AG04450 (cell line): ENCODE measurements at regions not wholly inside any gene's neighbourhood (a gene's known extent, or its start where the extent isn't known, plus 50 kb on each side); places are given as distances from the start of the nearest gene placed in this dataset.

ENCODE experiments used
- CTCF ChIA-PET: fragments of 300-600, 350-600 bp; formaldehyde crosslinking; extraction: SDS; loops from one replicate; lab custom pipeline; 2022; ENCODE audit warnings: antibody characterized with exemption, inconsistent platforms; lab: Charles Lee
- POLR2A ChIA-PET: fragments of 350-600 bp; formaldehyde crosslinking; extraction: SDS; loops from one replicate; lab custom pipeline; 2021; ENCODE audit warnings: antibody characterized with exemption, inconsistent platforms; lab: Yijun Ruan, JAX
- DNase-seq: peaks from one replicate; pipeline ENCODE4 v3.0.0-alpha.2; 2011; ENCODE audit warnings: low read depth, low spot score
- H3K27ac ChIP-seq: one replicate; pipeline ENCODE4 v1.5.1; 2012; ENCODE audit warnings: low read depth, low read length, control low read depth
- H3K27me3 ChIP-seq: one replicate; pipeline ENCODE4 v1.6.0; 2012; ENCODE audit warnings: low read length; ENCODE audit not compliant: control insufficient read depth, insufficient read depth
- H3K4me3 ChIP-seq: 2 replicates; pipeline ENCODE4 v1.5.1; 2011; ENCODE audit warnings: mild to moderate bottlenecking, low read depth, low read length, control low read depth
- H3K9me3 ChIP-seq: 2 replicates; pipeline ENCODE4 v1.5.1; 2012; ENCODE audit warnings: low read length; ENCODE audit not compliant: control insufficient read depth, insufficient read depth
- TF ChIP-seq, protein P1 (sequence below): IDR thresholded peaks from 2 replicates; pipeline ENCODE4 v1.5.1; 2011; ENCODE audit warnings: low read depth, low read length, control low read depth, inconsistent platforms

DNA sequence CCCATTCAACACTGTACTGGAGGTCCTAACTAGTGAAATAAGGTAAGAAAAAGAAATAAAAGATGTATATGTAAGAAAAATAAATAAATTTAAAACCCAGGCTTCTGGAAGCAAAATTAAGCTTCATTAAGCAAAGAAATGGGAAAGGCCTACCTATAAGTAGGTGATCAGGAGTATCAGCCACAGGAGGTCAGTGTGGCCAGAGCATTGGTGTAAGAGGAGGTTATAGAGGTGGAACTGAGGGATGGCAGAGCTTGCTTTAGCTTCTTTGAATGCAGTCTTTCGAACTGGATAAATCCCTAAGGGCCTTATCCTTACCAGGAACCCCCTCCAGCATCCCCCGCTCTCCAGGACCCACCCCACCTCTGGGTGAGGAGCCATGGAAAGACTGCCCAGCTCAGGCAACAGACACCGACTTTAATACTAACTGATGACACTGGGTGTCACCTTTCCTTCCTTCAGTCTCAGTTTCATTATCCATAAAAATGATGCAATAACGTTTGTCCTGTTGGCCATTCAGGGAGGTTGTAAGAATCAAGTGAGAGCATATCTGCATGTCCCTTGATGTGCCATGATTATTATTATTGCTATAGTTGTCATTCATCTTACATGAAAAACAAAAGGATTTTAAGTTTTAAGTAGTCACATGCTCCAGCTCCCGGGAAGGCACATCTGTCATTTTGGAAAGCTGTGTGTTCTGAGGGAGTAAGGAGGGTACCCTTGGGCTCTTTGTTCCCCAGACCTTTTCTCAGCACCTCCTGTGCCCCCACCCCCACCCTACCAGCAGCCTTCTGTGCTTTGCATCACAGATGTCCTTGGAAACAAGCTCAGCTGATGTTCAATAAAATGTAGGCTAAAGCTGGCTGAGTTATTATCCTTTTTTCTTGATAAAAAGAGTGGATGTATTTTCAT, 50.8 kb upstream of the CTNNA1 start:
- ChIA-PET POLR2A (no interaction called here), CTCF (no interaction called here)

DNA sequence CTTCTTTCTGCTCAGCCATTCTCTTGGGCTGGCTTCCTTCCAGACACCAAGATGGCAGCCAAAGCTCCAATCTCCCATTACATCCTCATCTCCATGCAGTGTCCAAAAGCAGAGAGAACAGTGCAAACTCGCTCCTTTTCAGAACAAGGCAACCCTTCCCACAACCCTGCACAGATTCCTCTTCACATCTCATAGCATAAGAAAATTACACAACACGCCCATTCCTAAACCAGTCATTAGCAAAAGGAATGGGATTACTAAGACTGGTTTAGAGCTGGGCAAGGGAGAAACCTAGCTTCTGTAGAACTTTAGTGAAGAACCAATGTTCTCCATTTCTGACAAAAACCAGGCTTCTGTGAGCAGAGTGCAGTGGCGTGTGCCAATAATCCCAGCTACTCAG, 51.5 kb upstream of the CTNNA1 start:
- Histone ChIP-seq H3K27ac (no peak overlapping the region), H3K27me3 (peaks cover 7% of the 10 kb centered on the region), H3K9me3 (no peaks in the 10 kb centered on the region), H3K4me3 (no peak overlapping the region)
- POLR2A ChIA-PET: no interaction called here
- CTCF ChIA-PET: no interaction called here
- DNase-seq: no peak
- TF ChIP-seq, protein P1, sequence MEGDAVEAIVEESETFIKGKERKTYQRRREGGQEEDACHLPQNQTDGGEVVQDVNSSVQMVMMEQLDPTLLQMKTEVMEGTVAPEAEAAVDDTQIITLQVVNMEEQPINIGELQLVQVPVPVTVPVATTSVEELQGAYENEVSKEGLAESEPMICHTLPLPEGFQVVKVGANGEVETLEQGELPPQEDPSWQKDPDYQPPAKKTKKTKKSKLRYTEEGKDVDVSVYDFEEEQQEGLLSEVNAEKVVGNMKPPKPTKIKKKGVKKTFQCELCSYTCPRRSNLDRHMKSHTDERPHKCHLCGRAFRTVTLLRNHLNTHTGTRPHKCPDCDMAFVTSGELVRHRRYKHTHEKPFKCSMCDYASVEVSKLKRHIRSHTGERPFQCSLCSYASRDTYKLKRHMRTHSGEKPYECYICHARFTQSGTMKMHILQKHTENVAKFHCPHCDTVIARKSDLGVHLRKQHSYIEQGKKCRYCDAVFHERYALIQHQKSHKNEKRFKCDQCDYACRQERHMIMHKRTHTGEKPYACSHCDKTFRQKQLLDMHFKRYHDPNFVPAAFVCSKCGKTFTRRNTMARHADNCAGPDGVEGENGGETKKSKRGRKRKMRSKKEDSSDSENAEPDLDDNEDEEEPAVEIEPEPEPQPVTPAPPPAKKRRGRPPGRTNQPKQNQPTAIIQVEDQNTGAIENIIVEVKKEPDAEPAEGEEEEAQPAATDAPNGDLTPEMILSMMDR: no peak

More for the DNA sequence above, 50.8 kb upstream of the CTNNA1 start:
- Histone ChIP-seq H3K9me3 (no peaks in the 10 kb centered on the region), H3K27ac (no peak overlapping the region), H3K27me3 (peaks cover 7% of the 10 kb centered on the region), H3K4me3 (no peak overlapping the region)
- TF ChIP-seq, protein P1: no peak
- DNase-seq: no peak

DNA sequence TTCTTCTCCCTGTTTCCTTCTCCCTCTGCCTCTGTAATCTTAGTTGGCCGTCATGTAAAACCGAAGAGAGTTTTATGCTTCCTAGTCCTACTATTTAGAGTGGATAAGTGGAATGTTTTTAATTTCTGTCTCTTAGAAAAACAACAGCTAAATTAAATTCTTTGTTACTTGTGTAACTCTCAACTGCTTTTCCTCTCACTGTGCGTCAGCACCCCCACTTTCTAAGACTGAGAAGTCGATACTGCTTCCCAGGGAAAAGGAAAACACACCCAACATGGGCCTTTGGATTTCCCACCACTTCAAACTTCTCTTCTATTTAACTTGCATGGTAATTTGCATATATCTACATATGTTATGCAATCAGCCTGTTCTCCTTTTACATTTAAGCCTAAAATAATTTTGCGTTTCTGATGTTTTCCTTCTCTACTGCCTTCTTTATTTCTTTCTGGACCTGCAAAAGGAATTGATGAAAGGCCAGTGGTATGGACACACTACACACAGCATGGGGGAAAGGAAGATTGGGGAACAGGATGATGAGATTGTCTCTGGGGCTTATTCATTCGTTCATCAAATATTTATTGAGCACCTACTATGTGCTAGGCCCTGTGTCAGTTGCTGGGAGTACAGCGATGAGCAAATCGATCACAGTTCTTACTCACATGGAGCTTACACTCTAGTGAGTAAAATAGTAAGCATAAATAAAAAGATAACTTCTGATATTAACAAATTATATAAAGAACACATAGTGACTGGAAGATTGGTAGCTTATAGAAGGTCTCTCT, 52.5 kb upstream of the CTNNA1 start:
- H3K4me3 ChIP-seq: no peak overlapping the region
- ChIA-PET POLR2A (no interaction called here), CTCF (no interaction called here)
- TF ChIP-seq, protein P1: no peak
- H3K27me3 ChIP-seq: peaks cover 7% of the 10 kb centered on the region
- no peaks in the 10 kb centered on the region for H3K9me3 ChIP-seq
- H3K27ac ChIP-seq: no peak overlapping the region
- no peak for DNase-seq

DNA sequence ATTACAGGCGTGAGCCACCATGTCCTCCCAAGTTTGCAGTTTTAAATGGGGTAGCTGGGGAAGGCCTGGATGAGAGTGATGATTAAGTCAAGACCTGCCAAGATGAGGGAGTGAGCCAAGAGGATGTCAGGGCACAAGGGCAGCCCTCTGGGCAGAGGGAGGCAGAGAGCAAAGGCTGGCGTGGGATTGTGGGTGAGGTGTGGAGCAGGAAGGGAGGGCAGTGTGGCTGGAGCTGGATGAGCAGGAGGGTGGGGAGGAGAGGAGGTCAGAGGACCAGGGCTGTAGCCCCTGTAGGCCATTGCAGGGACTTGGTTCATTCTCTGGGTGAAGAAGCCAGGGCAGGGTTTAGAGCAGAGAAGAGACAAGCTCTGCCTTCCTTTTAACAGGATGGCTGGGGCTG, 53.7 kb upstream of the CTNNA1 start:
- H3K4me3 ChIP-seq: no peak overlapping the region
- ChIA-PET CTCF (no interaction called here), POLR2A (no interaction called here)
- no peaks in the 10 kb centered on the region for H3K9me3 ChIP-seq
- peaks cover 7% of the 10 kb centered on the region for H3K27me3 ChIP-seq
- TF ChIP-seq, protein P1: no peak
- DNase-seq: no peak
- no peak overlapping the region for H3K27ac ChIP-seq

DNA sequence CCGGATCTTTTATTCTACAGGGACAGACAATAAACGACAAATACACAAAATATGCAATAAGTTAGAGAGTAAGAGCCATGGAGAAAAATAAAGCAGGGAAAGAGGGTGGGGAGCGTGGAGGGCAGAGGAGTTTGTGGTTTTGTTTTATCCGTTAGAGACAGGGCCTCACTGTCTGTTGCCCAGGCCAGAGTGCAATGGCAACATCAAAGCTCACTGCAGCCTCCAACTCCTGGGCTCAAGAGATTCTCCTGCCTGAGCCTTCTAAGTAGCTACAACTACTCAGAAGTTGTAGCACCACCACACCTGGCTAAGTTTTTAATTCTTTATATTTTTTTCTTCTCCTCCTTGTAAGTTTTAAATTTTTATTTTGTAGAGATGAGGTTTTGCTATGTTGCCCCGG, 54.5 kb upstream of the CTNNA1 start:
- DNase-seq: no peak
- Histone ChIP-seq H3K27ac (no peak overlapping the region), H3K9me3 (no peaks in the 10 kb centered on the region), H3K4me3 (no peak overlapping the region), H3K27me3 (peaks cover 7% of the 10 kb centered on the region)
- TF ChIP-seq, protein P1: no peak
- ChIA-PET POLR2A (no interaction called here), CTCF (no interaction called here)
